K562 (cell line): ENCODE measurements at regions not wholly inside any gene's neighbourhood (a gene's known extent, or its start where the extent isn't known, plus 50 kb on each side); places are given as distances from the start of the nearest gene placed in this dataset.

ENCODE experiments used
- ARID1B ChIP-seq: fragments of 450-650 bp; IDR thresholded peaks from 2 replicates; pipeline ENCODE4 v1.6.1; 2016; ENCODE audit warnings: antibody characterized with exemption, mild to moderate bottlenecking, inconsistent platforms
- MEF2A ChIP-seq: IDR thresholded peaks from 2 replicates; pipeline ENCODE4 v1.6.1; 2011; ENCODE audit warnings: low read depth, mild to moderate bottlenecking, low read length, moderate library complexity; ENCODE audit not compliant: control insufficient read depth
- PHB2 ChIP-seq: fragments of 450-650 bp; IDR thresholded peaks from 2 replicates; pipeline ENCODE4 v1.6.1; 2017; ENCODE audit warnings: low read depth
- RBM25 ChIP-seq: fragments of 200-400 bp; formaldehyde crosslinking; IDR thresholded peaks from 2 replicates; pipeline ENCODE4 v1.6.1; 2018; ENCODE audit warnings: low read length, low read depth, moderate library complexity; ENCODE audit not compliant: severe bottlenecking
- RNF2 ChIP-seq: sonication (generic); IDR thresholded peaks from 2 replicates; pipeline ENCODE4 v1.6.1; 2016
- TAF7 ChIP-seq: fragments of 450-650 bp; IDR thresholded peaks from 2 replicates; pipeline ENCODE4 v1.6.1; 2016; ENCODE audit warnings: missing genetic modification characterization, missing compliant biosample characterization
- TFAM ChIP-seq: fragments of 250-450 bp; sonication (Bioruptor Pico); conservative IDR thresholded peaks from 2 replicates; pipeline ENCODE4 v1.5.0; 2021; ENCODE audit warnings: mild to moderate bottlenecking, moderate library complexity
- XRCC3 ChIP-seq: fragments of 450-650 bp; IDR thresholded peaks from 2 replicates; pipeline ENCODE4 v1.6.1; 2017; ENCODE audit warnings: mild to moderate bottlenecking, moderate library complexity
- YY1 ChIP-seq, 3 experiments: IDR thresholded peaks; 2 replicates each; pipeline ENCODE4 v1.6.1; 2011; ENCODE audit warnings: low read length in 2 of 3, mild to moderate bottlenecking in 2 of 3, moderate library complexity in 2 of 3, borderline replicate concordance in 1 of 3, control low read depth in 1 of 3, low read depth in 1 of 3; ENCODE audit not compliant: insufficient read depth in 3 of 3, insufficient replicate concordance in 2 of 3, control insufficient read depth in 1 of 3, insufficient read length in 1 of 3; ENCODE audit errors: extremely low read depth in 1 of 3
- ZFP30 ChIP-seq: fragments of 250-450 bp; sonication (Bioruptor Pico); IDR thresholded peaks from 2 replicates; pipeline ENCODE4 v1.8.0; 2022; ENCODE audit warnings: moderate library complexity, mild to moderate bottlenecking, inconsistent platforms, borderline replicate concordance
- TF ChIP-seq, protein P1 (sequence below), 2 experiments: fragments of 450-650 bp; IDR thresholded peaks; 2 replicates each; pipeline ENCODE4 v1.6.1; 2016
- TF ChIP-seq, protein P2 (sequence below): fragments of 450-650 bp; IDR thresholded peaks from one replicate; pipeline ENCODE4 v1.6.1; 2018; ENCODE audit warnings: mild to moderate bottlenecking, moderate library complexity; ENCODE audit not compliant: partially characterized antibody
- TF ChIP-seq, protein P3 (sequence below): fragments of 250-450 bp; sonication (Bioruptor Pico); IDR thresholded peaks from 2 replicates; pipeline ENCODE4 v1.4.0; 2020; ENCODE audit warnings: borderline replicate concordance
- TF ChIP-seq, protein P4 (sequence below): fragments of 450-650 bp; IDR thresholded peaks from 2 replicates; pipeline ENCODE4 v1.6.1; 2017; ENCODE audit warnings: antibody characterized with exemption, mild to moderate bottlenecking
- TF ChIP-seq, protein P5 (sequence below): IDR thresholded peaks from 2 replicates; pipeline ENCODE4 v1.6.1; 2012; ENCODE audit warnings: low read depth, low read length, improper control_type of control experiment, borderline replicate concordance

DNA sequence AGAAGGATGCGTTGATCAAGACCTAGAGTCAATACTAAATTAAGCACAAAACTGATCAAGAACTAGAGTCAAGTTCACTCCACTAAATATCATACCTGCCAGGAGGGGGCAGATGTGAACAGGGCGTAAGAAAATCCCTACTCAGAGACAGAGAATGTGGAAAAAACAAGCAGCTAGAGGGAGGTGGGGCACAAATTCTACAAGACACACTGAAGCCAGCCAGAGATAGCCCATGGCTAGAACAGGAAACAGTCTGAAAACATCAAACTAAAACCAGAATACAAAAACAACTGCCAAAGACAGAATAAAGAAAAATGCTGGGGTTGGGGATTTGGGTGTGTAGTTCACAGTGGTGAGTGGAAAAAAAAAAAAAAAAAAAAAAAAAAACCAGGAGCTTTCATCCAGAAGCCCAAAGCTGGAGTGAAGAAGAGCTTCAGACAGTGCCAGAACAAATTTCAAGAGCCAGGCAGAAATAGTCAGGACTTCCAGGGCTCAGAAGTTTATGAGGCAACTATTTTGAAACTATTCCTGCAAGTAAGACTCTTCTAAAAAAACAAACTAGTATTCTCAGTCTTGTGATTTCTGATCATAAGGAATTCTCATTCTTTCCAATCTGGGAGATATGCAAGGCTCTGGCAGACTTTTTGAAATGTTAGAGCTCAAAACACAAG, 118.3 kb downstream of the CCDC71L start (continued):
- TF ChIP-seq, protein P1, sequence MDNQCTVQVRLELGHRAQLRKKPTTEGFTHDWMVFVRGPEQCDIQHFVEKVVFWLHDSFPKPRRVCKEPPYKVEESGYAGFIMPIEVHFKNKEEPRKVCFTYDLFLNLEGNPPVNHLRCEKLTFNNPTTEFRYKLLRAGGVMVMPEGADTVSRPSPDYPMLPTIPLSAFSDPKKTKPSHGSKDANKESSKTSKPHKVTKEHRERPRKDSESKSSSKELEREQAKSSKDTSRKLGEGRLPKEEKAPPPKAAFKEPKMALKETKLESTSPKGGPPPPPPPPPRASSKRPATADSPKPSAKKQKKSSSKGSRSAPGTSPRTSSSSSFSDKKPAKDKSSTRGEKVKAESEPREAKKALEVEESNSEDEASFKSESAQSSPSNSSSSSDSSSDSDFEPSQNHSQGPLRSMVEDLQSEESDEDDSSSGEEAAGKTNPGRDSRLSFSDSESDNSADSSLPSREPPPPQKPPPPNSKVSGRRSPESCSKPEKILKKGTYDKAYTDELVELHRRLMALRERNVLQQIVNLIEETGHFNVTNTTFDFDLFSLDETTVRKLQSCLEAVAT (IDR thresholded peaks at IDR 0.05): peak; percentile 94 to 97
- no peak for TF ChIP-seq TAF7 (tag)
- TF ChIP-seq ARID1B: peak; percentile 62
- no peak for TF ChIP-seq RBM25
- TF ChIP-seq, protein P2, sequence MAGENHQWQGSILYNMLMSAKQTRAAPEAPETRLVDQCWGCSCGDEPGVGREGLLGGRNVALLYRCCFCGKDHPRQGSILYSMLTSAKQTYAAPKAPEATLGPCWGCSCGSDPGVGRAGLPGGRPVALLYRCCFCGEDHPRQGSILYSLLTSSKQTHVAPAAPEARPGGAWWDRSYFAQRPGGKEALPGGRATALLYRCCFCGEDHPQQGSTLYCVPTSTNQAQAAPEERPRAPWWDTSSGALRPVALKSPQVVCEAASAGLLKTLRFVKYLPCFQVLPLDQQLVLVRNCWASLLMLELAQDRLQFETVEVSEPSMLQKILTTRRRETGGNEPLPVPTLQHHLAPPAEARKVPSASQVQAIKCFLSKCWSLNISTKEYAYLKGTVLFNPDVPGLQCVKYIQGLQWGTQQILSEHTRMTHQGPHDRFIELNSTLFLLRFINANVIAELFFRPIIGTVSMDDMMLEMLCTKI: no peak
- no peak for TF ChIP-seq ZFP30 (CRISPR knock-in tag)
- no peak for TF ChIP-seq PHB2
- TF ChIP-seq, protein P3, sequence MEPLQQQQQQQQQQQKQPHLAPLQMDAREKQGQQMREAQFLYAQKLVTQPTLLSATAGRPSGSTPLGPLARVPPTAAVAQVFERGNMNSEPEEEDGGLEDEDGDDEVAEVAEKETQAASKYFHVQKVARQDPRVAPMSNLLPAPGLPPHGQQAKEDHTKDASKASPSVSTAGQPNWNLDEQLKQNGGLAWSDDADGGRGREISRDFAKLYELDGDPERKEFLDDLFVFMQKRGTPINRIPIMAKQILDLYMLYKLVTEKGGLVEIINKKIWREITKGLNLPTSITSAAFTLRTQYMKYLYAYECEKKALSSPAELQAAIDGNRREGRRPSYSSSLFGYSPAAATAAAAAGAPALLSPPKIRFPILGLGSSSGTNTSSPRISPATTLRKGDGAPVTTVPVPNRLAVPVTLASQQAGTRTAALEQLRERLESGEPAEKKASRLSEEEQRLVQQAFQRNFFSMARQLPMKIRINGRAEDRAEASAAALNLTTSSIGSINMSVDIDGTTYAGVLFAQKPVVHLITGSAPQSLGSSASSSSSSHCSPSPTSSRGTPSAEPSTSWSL (CRISPR knock-in tag): no peak
- TF ChIP-seq, protein P4, sequence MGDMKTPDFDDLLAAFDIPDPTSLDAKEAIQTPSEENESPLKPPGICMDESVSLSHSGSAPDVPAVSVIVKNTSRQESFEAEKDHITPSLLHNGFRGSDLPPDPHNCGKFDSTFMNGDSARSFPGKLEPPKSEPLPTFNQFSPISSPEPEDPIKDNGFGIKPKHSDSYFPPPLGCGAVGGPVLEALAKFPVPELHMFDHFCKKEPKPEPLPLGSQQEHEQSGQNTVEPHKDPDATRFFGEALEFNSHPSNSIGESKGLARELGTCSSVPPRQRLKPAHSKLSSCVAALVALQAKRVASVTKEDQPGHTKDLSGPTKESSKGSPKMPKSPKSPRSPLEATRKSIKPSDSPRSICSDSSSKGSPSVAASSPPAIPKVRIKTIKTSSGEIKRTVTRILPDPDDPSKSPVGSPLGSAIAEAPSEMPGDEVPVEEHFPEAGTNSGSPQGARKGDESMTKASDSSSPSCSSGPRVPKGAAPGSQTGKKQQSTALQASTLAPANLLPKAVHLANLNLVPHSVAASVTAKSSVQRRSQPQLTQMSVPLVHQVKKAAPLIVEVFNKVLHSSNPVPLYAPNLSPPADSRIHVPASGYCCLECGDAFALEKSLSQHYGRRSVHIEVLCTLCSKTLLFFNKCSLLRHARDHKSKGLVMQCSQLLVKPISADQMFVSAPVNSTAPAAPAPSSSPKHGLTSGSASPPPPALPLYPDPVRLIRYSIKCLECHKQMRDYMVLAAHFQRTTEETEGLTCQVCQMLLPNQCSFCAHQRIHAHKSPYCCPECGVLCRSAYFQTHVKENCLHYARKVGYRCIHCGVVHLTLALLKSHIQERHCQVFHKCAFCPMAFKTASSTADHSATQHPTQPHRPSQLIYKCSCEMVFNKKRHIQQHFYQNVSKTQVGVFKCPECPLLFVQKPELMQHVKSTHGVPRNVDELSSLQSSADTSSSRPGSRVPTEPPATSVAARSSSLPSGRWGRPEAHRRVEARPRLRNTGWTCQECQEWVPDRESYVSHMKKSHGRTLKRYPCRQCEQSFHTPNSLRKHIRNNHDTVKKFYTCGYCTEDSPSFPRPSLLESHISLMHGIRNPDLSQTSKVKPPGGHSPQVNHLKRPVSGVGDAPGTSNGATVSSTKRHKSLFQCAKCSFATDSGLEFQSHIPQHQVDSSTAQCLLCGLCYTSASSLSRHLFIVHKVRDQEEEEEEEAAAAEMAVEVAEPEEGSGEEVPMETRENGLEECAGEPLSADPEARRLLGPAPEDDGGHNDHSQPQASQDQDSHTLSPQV: peak; percentile 89
- TF ChIP-seq YY1 (IDR thresholded peaks at IDR 0.05; ENCODE audit: borderline replicate concordance in 1 of 3, control insufficient read depth in 1 of 3, extremely low read depth in 1 of 3, insufficient read depth in 3 of 3, insufficient read length in 1 of 3, insufficient replicate concordance in 2 of 3, low read depth in 1 of 3, low read length in 2 of 3): no peak
- TF ChIP-seq XRCC3: no peak
- no peak for TF ChIP-seq RNF2
- TF ChIP-seq, protein P5, sequence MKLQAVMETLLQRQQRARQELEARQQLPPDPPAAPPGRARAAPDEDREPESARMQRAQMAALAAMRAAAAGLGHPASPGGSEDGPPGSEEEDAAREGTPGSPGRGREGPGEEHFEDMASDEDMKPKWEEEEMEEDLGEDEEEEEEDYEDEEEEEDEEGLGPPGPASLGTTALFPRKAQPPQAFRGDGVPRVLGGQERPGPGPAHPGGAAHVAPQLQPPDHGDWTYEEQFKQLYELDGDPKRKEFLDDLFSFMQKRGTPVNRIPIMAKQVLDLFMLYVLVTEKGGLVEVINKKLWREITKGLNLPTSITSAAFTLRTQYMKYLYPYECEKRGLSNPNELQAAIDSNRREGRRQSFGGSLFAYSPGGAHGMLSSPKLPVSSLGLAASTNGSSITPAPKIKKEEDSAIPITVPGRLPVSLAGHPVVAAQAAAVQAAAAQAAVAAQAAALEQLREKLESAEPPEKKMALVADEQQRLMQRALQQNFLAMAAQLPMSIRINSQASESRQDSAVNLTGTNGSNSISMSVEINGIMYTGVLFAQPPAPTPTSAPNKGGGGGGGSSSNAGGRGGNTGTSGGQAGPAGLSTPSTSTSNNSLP: peak; percentile 76; the same call in 1 of the 2 replicates
- no peak for TF ChIP-seq MEF2A
- no peak for TF ChIP-seq TFAM (CRISPR knock-in tag)
